Gastrocnemius medialis (tissue), 4 donors: ENCODE measurements at regions not wholly inside any gene's neighbourhood (a gene's known extent, or its start where the extent isn't known, plus 50 kb on each side); places are given as distances from the start of the nearest gene placed in this dataset.
"Not testable (repeated sequence)": the region's sequence is repeated elsewhere in the genome, so short reads cannot be mapped to it uniquely, and the experiment has no call there.

Experiments used
- POLR2A ChIP-seq, 2 donors: fragments of 450-650 bp; IDR thresholded peaks; one replicate each; pipeline ENCODE4 v1.6.1; 2017; ENCODE audit warnings: antibody characterized with exemption in 2 of 2, mild to moderate bottlenecking in 2 of 2, moderate library complexity in 2 of 2
- TF ChIP-seq, protein P1 (sequence below), 5 experiments: fragments of 450-650 bp in 3 of 5; fragments of 200-600 bp in 2 of 5; sonication (generic) in 2 of 5; IDR thresholded peaks in 4 of 5; conservative IDR thresholded peaks in 1 of 5; 1 replicate in 4 of 5; 2 replicates in 1 of 5; pipeline ENCODE4 v1.5.1; 2016 to 2019; ENCODE audit warnings: antibody characterized with exemption in 5 of 5, mild to moderate bottlenecking in 3 of 5, moderate library complexity in 3 of 5

DNA sequence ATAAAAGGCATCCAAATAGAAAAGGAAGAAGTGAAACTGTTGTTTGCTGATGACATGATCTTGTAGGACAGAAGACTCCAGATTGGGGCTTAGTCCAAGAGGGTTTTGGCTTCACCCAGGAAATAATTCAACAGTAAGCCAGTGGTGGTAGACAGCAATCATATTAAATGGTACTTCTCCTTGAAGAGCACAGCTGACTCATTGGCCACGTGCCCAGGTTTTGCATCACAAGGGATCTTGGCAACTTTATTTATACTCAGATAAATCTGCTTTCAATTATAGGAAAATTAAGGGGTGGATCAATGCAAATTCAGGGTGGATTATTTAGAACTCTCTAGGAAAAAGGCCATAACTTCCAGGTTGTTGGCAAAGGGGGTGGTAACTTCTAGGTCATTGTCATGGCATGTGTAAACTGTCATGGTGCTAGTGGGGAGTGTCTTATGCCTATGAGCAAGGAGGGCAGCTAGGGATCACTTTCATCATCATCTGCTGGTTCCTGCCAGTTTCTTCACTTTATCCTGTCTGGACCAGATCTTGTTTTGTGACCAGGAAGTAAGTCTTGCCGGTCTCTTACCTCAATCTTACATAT is 148.0 kb downstream of the ZNF37A start:
- TF ChIP-seq, protein P1, sequence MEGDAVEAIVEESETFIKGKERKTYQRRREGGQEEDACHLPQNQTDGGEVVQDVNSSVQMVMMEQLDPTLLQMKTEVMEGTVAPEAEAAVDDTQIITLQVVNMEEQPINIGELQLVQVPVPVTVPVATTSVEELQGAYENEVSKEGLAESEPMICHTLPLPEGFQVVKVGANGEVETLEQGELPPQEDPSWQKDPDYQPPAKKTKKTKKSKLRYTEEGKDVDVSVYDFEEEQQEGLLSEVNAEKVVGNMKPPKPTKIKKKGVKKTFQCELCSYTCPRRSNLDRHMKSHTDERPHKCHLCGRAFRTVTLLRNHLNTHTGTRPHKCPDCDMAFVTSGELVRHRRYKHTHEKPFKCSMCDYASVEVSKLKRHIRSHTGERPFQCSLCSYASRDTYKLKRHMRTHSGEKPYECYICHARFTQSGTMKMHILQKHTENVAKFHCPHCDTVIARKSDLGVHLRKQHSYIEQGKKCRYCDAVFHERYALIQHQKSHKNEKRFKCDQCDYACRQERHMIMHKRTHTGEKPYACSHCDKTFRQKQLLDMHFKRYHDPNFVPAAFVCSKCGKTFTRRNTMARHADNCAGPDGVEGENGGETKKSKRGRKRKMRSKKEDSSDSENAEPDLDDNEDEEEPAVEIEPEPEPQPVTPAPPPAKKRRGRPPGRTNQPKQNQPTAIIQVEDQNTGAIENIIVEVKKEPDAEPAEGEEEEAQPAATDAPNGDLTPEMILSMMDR (IDR thresholded peaks at IDR 0.05 in 4 of 5, conservative IDR thresholded peaks at IDR 0.05 in 1 of 5): not testable (repeated sequence)
- not testable (repeated sequence) for TF ChIP-seq POLR2A (IDR thresholded peaks at IDR 0.05)
